ENCODE measurements at regions not wholly inside any gene's neighbourhood (a gene's known extent, or its start where the extent isn't known, plus 50 kb on each side); places are given as distances from the start of the nearest gene placed in this dataset.

DNA sequence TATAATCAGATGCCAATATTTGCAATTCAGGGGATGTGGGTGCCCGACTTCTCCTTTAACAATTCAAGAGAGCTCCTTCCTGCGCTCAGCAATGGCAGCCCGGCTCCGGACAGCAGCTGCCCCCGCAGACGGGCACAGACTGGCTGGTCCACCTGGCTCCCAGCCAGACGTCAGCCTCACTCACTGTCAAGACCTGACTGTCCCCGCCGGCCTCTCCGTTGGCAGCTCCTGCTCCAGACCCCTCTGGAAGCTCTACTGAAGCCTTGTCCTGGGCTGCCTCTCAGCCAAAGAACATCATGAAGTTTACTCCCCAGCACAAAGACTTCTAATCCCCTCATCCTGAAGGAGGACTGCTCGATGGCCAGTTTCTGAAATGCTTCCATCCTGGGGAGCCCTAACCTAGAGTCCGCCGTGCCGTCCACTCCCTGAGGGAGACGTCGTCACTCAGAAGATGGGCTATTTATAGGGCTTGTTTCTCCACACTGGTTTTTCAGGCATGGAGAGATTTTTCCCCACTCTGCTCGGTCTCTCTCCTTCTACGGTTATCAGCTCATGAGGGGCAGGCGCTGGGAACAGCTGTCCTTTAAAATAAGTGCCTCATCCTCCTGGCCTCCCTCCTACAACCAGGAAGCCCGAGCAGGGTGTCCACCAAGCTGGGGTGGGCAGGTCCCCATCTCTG lies 126.2 kb downstream of the RFLNA start:
- H3K4me1 ChIP-seq = peaks cover 0 to 19% (median 9%) of the 10 kb centered on the region in 4 donors
- 63% methylated on average over 4 of the region's 20 CpGs for WGBS (ENCODE audit: insufficient coverage, low coverage, low lambda C conversion rate, missing lambda C conversion rate)
- TF ChIP-seq, protein P1, sequence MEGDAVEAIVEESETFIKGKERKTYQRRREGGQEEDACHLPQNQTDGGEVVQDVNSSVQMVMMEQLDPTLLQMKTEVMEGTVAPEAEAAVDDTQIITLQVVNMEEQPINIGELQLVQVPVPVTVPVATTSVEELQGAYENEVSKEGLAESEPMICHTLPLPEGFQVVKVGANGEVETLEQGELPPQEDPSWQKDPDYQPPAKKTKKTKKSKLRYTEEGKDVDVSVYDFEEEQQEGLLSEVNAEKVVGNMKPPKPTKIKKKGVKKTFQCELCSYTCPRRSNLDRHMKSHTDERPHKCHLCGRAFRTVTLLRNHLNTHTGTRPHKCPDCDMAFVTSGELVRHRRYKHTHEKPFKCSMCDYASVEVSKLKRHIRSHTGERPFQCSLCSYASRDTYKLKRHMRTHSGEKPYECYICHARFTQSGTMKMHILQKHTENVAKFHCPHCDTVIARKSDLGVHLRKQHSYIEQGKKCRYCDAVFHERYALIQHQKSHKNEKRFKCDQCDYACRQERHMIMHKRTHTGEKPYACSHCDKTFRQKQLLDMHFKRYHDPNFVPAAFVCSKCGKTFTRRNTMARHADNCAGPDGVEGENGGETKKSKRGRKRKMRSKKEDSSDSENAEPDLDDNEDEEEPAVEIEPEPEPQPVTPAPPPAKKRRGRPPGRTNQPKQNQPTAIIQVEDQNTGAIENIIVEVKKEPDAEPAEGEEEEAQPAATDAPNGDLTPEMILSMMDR (IDR thresholded peaks at IDR 0.05) = no peak
- no peak for TF ChIP-seq POLR2A (IDR thresholded peaks at IDR 0.05)
- no peak overlapping the region for H3K27ac ChIP-seq
- H3K4me3 ChIP-seq = no peak overlapping the region
- no peak for ATAC-seq
- H3K36me3 ChIP-seq = peaks cover 0 to 16% (median 0%) of the 10 kb centered on the region in 4 donors
- H3K9me3 ChIP-seq = no peaks in the 10 kb centered on the region
- H3K27me3 ChIP-seq = no peaks in the 10 kb centered on the region
- intact Hi-C loops (cut with DNase I) = no loop called here
- DNase-seq = no peak

DNA sequence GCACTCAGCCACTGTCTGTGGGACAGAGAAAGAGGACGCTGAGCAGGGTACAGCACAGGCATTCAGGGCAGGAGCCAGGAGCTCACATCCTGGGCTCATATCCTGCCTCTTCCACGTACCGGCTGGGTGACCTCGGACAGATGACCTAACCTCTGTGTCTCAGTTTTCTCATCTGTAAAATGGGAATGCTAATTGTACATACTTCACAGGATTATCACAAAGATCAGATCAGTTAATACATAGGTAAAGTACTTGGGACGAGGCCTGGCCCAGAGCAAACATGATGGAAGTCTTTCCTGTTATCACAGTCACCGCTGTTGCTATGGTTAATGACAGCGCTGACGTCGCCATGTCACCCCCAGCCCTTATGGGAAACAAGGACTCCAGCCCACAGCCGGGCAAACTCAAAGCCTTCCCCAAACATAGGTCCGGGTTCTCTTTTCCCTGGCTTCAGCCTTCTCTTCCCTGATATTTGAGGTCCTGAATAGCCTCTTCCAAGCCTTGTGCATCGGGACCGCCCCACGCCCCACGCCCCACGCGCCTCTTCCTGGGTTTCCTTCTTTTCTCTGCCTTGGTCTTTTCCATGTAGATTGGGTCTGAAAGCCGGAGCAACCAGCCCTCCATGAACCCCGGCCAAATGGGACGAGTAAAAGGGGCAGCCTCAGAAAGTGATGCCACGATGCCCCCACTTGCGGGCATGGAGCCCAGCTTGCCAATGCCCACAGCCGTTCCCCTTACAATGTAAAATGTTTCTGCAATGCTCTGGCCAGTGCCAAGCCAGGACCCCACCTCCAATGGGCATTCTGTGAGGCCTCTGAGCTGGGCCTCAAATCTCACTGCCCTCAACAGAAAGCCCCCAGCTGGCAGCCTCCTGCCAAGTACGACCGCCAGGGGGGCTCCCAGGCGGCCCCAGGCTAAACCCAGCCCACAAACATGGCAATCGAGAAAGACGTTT lies 125.4 kb downstream of the RFLNA start:
- no peak for DNase-seq
- peaks cover 0 to 14% (median 0%) of the 10 kb centered on the region in 4 donors for H3K36me3 ChIP-seq
- 95% methylated on average over 17 of the region's 28 CpGs for WGBS (ENCODE audit: insufficient coverage, low coverage, low lambda C conversion rate, missing lambda C conversion rate)
- H3K27ac ChIP-seq = no peak overlapping the region
- H3K27me3 ChIP-seq = no peaks in the 10 kb centered on the region
- no peak overlapping the region for H3K4me3 ChIP-seq
- peaks cover 0 to 19% (median 9%) of the 10 kb centered on the region in 4 donors for H3K4me1 ChIP-seq
- intact Hi-C loops (cut with DNase I) = no loop called here
- no peaks in the 10 kb centered on the region for H3K9me3 ChIP-seq
- TF ChIP-seq, protein P1 (IDR thresholded peaks at IDR 0.05) = no peak
- TF ChIP-seq POLR2A (IDR thresholded peaks at IDR 0.05) = no peak
- no peak for ATAC-seq

DNA sequence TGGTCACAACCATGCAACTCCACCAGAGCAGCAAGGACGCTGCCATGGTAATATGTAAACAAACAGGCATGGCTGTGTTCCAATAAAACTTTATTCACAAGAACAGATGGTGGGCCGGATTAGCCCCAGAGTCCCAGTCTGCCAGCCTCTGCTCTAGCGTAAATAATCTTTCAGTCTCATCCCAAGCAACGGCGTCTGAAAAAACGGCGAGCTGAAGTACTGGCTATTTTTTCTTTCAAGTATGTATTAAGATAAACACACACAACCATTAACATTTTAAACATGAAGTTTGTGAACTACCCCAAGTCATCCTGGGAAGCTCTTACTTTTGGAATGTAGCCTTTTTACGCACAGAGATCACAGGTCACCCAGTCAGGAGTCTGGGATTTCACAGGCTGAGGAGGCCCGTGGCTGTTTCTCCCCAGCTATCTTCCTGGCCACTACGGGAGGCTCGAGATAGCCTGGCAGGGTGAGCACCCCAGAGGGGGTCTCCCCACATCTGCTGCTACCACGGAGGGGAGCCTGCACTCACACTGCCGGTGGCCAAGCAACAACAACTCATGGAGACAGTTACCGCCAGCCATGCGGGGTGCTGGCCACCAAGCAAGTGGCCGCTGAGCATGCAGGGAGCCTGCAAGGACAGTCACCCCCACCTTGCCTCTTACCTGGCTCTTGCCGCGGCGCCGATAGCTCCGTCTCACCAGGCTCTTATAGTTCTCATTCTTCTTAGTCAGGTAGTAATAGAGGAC lies 124.6 kb downstream of the RFLNA start:
- 85% methylated on average over 9 of the region's 21 CpGs for WGBS (ENCODE audit: insufficient coverage, low coverage, low lambda C conversion rate, missing lambda C conversion rate)
- Histone ChIP-seq H3K27ac (no peak overlapping the region), H3K4me1 (peaks cover 0 to 19% (median 9%) of the 10 kb centered on the region in 4 donors), H3K4me3 (no peak overlapping the region), H3K27me3 (no peaks in the 10 kb centered on the region), H3K9me3 (no peaks in the 10 kb centered on the region), H3K36me3 (peaks cover 0 to 11% (median 0%) of the 10 kb centered on the region in 4 donors)
- intact Hi-C loops (cut with DNase I) = no loop called here
- no peak for TF ChIP-seq POLR2A (IDR thresholded peaks at IDR 0.05)
- TF ChIP-seq, protein P1 (IDR thresholded peaks at IDR 0.05) = no peak
- ATAC-seq = no peak
- no peak for DNase-seq

DNA sequence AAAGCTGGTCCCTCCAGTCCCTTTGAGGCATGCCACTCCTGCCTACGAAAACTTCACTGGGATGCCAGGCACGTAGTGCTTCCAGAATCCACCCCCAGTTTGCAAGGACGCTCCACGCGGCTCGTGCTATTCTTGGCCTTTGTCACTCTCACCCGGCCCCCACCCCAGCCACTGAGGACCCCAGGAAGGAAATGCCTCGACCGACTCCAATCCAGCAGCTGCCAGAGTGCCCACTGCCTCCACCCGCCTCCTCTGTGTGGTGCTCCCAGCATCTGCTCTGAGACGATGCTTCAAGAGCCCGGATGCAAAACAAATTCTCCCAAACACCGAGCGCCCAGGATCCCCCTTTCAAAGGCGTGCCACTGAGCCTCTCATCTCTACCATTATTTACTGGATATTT lies 123.9 kb downstream of the RFLNA start:
- ATAC-seq (no peak), DNase-seq (no peak)
- WGBS (ENCODE audit: insufficient coverage, low coverage, low lambda C conversion rate, missing lambda C conversion rate) = 79% methylated on average over 10 of the region's 15 CpGs
- no peak for TF ChIP-seq POLR2A (IDR thresholded peaks at IDR 0.05)
- TF ChIP-seq, protein P1 (IDR thresholded peaks at IDR 0.05) = no peak
- Histone ChIP-seq H3K36me3 (peaks cover 0 to 11% (median 0%) of the 10 kb centered on the region in 4 donors), H3K27me3 (no peaks in the 10 kb centered on the region), H3K27ac (no peak overlapping the region), H3K9me3 (no peaks in the 10 kb centered on the region), H3K4me1 (peaks cover 0 to 16% (median 8%) of the 10 kb centered on the region in 4 donors), H3K4me3 (no peak overlapping the region)
- intact Hi-C loops (cut with DNase I) = no loop called here

Data from right lobe of liver (tissue), 6 donors.